ENCODE measurements at regions not wholly inside any gene's neighbourhood (a gene's known extent, or its start where the extent isn't known, plus 50 kb on each side); places are given as distances from the start of the nearest gene placed in this dataset.

DNA sequence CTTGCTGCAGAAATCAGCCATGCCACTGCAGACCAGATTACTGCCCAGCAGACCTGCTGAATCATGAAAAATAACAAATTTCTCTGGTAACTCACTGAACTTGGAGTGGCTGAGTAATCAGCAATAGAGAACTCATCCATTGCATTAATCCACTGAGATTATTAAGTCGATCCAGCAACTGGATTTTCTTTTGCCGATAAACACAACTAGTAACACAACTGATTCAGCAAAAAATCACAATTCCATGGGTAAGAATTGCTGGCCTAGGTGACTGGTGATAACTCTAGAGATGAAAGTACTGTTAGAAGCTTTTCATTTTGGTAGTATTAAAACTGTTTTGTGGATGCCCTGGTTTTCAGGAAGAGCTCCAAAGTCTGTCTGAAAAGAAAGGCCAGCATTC lies 214.5 kb downstream of the ETV1 start:
- no peak overlapping the region for H2BK5ac ChIP-seq (ENCODE audit: low read length)
- H2BK12ac ChIP-seq (ENCODE audit: low read length) = no peak overlapping the region
- no peak for DNase-seq (ENCODE audit: low spot score)
- no peak overlapping the region for H3K4me2 ChIP-seq (ENCODE audit: insufficient read depth, low read length, poor library complexity, severe bottlenecking)
- no peak overlapping the region for H3K14ac ChIP-seq (ENCODE audit: low read length)
- no peak overlapping the region for H3K4me3 ChIP-seq (ENCODE audit: low read length in 2 of 2)
- no peak overlapping the region for H3K4ac ChIP-seq (ENCODE audit: low read length)
- no peaks in the 10 kb centered on the region for H3K9me3 ChIP-seq (replicated peaks in 1 of 2; ENCODE audit: control insufficient read depth in 2 of 2, insufficient read depth in 1 of 2, low read depth in 1 of 2, low read length in 2 of 2)
- no CpG with 5 or more reads among the region's 2 CpGs for WGBS, 2 donors (ENCODE audit: extremely low coverage in 2 of 2, insufficient read length in 2 of 2, insufficient replicate concordance in 1 of 2)
- H3K36me3 ChIP-seq (replicated peaks in 1 of 2; ENCODE audit: control insufficient read depth in 2 of 2, insufficient read depth in 2 of 2, low read length in 2 of 2) = no peaks in the 10 kb centered on the region
- no peak overlapping the region for H2BK120ac ChIP-seq (ENCODE audit: low read depth, low read length)
- H3K79me1 ChIP-seq (ENCODE audit: low read depth, low read length) = no peaks in the 10 kb centered on the region
- no peak overlapping the region for H4K91ac ChIP-seq (ENCODE audit: low read depth, low read length, poor library complexity)
- no peak overlapping the region for H2AK5ac ChIP-seq (ENCODE audit: low read depth, low read length)
- H2AFZ ChIP-seq (ENCODE audit: low read length) = no peak overlapping the region
- H3K23ac ChIP-seq (ENCODE audit: low read depth, low read length, poor library complexity) = no peak overlapping the region
- no peak overlapping the region for H3K9ac ChIP-seq (ENCODE audit: low read depth, low read length, poor library complexity)
- no peaks in the 10 kb centered on the region for H3K4me1 ChIP-seq (ENCODE audit: control insufficient read depth in 2 of 2, insufficient read depth in 1 of 2, low read depth in 1 of 2, low read length in 2 of 2)
- no peak overlapping the region for H2BK15ac ChIP-seq (ENCODE audit: low read length)
- H3K18ac ChIP-seq (ENCODE audit: low read length) = no peak overlapping the region
- H4K8ac ChIP-seq (ENCODE audit: low read depth, low read length) = no peak overlapping the region
- no peak overlapping the region for H3K27ac ChIP-seq (replicated peaks; ENCODE audit: low read length)
- H3K27me3 ChIP-seq (ENCODE audit: control insufficient read depth in 3 of 3, insufficient read depth in 3 of 3, low read depth in 1 of 3, low read length in 3 of 3) = no peaks in the 10 kb centered on the region

DNA sequence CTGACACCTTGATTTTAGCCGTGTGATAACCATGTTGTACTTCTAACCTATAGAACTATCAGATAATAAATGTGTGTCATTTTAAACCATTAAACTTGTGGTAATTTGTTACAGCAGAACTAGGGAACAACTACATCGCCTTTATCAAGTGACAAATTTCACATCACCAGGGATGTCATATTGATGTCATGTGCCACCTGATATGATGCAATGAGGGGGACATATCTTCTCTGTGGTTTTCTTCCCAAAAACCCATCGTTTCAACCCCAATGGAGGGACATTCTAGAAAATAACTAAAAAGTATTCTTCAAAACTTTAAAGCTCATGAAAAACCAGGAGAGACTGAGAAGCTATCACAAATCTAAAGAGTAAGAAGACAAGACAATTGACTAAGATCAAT lies 212.2 kb downstream of the ETV1 start:
- Histone ChIP-seq H4K91ac (ENCODE audit: low read depth, low read length, poor library complexity) (no peak overlapping the region), H3K4me2 (ENCODE audit: insufficient read depth, low read length, poor library complexity, severe bottlenecking) (no peak overlapping the region), H2AK5ac (ENCODE audit: low read depth, low read length) (no peak overlapping the region), H3K27ac (replicated peaks; ENCODE audit: low read length) (no peak overlapping the region), H2BK120ac (ENCODE audit: low read depth, low read length) (no peak overlapping the region), H2BK5ac (ENCODE audit: low read length) (no peak overlapping the region), H2BK15ac (ENCODE audit: low read length) (no peak overlapping the region), H3K4ac (ENCODE audit: low read length) (no peak overlapping the region), H2BK12ac (ENCODE audit: low read length) (no peak overlapping the region), H3K4me3 (ENCODE audit: low read length in 2 of 2) (no peak overlapping the region), H3K36me3 (replicated peaks in 1 of 2; ENCODE audit: control insufficient read depth in 2 of 2, insufficient read depth in 2 of 2, low read length in 2 of 2) (no peaks in the 10 kb centered on the region), H4K8ac (ENCODE audit: low read depth, low read length) (no peak overlapping the region), H3K27me3 (ENCODE audit: control insufficient read depth in 3 of 3, insufficient read depth in 3 of 3, low read depth in 1 of 3, low read length in 3 of 3) (no peaks in the 10 kb centered on the region), H3K18ac (ENCODE audit: low read length) (no peak overlapping the region), H3K4me1 (ENCODE audit: control insufficient read depth in 2 of 2, insufficient read depth in 1 of 2, low read depth in 1 of 2, low read length in 2 of 2) (no peaks in the 10 kb centered on the region), H3K14ac (ENCODE audit: low read length) (no peak overlapping the region), H3K23ac (ENCODE audit: low read depth, low read length, poor library complexity) (no peak overlapping the region), H3K79me1 (ENCODE audit: low read depth, low read length) (no peaks in the 10 kb centered on the region), H3K9ac (ENCODE audit: low read depth, low read length, poor library complexity) (no peak overlapping the region), H3K9me3 (replicated peaks in 1 of 2; ENCODE audit: control insufficient read depth in 2 of 2, insufficient read depth in 1 of 2, low read depth in 1 of 2, low read length in 2 of 2) (no peaks in the 10 kb centered on the region), H2AFZ (ENCODE audit: low read length) (no peak overlapping the region)
- no CpG with 5 or more reads among the region's 3 CpGs for WGBS, 2 donors (ENCODE audit: extremely low coverage in 2 of 2, insufficient read length in 2 of 2, insufficient replicate concordance in 1 of 2)
- no peak for DNase-seq (ENCODE audit: low spot score)

DNA sequence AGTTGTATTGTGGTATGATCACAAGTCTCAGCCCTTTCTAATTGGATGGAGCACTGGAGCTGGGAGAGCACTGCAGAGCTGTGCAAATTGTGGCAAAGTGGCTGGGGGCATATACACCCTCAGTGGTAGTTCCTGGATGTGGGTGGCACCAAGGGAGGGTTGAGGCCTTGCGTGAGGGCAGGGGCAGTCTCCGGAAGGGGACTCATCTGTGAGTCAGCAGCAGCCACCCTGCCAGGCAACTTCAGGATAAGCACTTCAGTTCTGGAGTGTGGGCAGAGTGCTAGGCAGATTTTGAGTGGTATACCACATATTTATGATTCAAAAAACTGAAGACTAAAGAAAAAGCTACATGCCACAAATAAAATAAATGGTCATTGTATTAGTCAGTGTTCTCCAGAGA lies 210.5 kb downstream of the ETV1 start:
- no peaks in the 10 kb centered on the region for H3K36me3 ChIP-seq (replicated peaks in 1 of 2; ENCODE audit: control insufficient read depth in 2 of 2, insufficient read depth in 2 of 2, low read length in 2 of 2)
- H4K8ac ChIP-seq (ENCODE audit: low read depth, low read length) = no peak overlapping the region
- no peak overlapping the region for H3K4me2 ChIP-seq (ENCODE audit: insufficient read depth, low read length, poor library complexity, severe bottlenecking)
- H3K79me1 ChIP-seq (ENCODE audit: low read depth, low read length) = no peaks in the 10 kb centered on the region
- no peak overlapping the region for H3K18ac ChIP-seq (ENCODE audit: low read length)
- H3K9me3 ChIP-seq (replicated peaks in 1 of 2; ENCODE audit: control insufficient read depth in 2 of 2, insufficient read depth in 1 of 2, low read depth in 1 of 2, low read length in 2 of 2) = no peaks in the 10 kb centered on the region
- no peaks in the 10 kb centered on the region for H3K4me1 ChIP-seq (ENCODE audit: control insufficient read depth in 2 of 2, insufficient read depth in 1 of 2, low read depth in 1 of 2, low read length in 2 of 2)
- no CpG with 5 or more reads among the region's 2 CpGs for WGBS, 2 donors (ENCODE audit: extremely low coverage in 2 of 2, insufficient read length in 2 of 2, insufficient replicate concordance in 1 of 2)
- H4K91ac ChIP-seq (ENCODE audit: low read depth, low read length, poor library complexity) = no peak overlapping the region
- no peak overlapping the region for H3K27ac ChIP-seq (replicated peaks; ENCODE audit: low read length)
- no peak overlapping the region for H3K14ac ChIP-seq (ENCODE audit: low read length)
- H2BK15ac ChIP-seq (ENCODE audit: low read length) = no peak overlapping the region
- H3K23ac ChIP-seq (ENCODE audit: low read depth, low read length, poor library complexity) = no peak overlapping the region
- H2BK12ac ChIP-seq (ENCODE audit: low read length) = no peak overlapping the region
- H2BK120ac ChIP-seq (ENCODE audit: low read depth, low read length) = no peak overlapping the region
- H2BK5ac ChIP-seq (ENCODE audit: low read length) = no peak overlapping the region
- no peaks in the 10 kb centered on the region for H3K27me3 ChIP-seq (ENCODE audit: control insufficient read depth in 3 of 3, insufficient read depth in 3 of 3, low read depth in 1 of 3, low read length in 3 of 3)
- no peak for DNase-seq (ENCODE audit: low spot score)
- no peak overlapping the region for H3K9ac ChIP-seq (ENCODE audit: low read depth, low read length, poor library complexity)
- H2AFZ ChIP-seq (ENCODE audit: low read length) = no peak overlapping the region
- no peak overlapping the region for H3K4me3 ChIP-seq (ENCODE audit: low read length in 2 of 2)
- H3K4ac ChIP-seq (ENCODE audit: low read length) = no peak overlapping the region
- H2AK5ac ChIP-seq (ENCODE audit: low read depth, low read length) = no peak overlapping the region

DNA sequence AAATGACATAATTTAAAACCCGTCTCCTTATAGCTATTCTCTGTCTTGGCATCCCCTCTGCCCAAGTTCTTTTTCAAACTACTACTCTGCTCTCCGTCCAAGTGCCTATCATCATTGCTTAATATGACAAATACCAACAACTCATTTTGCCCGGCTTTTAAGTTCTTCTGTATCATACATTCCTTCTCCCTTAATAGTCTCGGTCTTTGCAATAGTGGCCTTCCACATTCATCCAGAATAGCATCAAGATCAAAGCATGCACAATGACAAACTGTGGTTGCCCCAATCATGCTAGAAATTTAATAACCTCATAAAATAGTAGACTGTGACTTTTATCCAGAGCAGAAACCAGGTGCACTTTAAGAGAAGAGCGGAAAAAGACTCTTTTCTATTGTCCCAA lies 198.9 kb downstream of the ETV1 start:
- WGBS, 2 donors (ENCODE audit: extremely low coverage in 2 of 2, insufficient read length in 2 of 2, insufficient replicate concordance in 1 of 2) = 100% methylated on average over 1 of the region's 5 CpGs; no CpG with 5 or more reads in 1 of the 2 donors
- H3K4me2 ChIP-seq (ENCODE audit: insufficient read depth, low read length, poor library complexity, severe bottlenecking) = no peak overlapping the region

More for the DNA sequence above, 198.9 kb downstream of the ETV1 start:
- Histone ChIP-seq H3K27ac (replicated peaks; ENCODE audit: low read length) (no peak overlapping the region), H3K79me1 (ENCODE audit: low read depth, low read length) (no peaks in the 10 kb centered on the region), H3K4me3 (ENCODE audit: low read length in 2 of 2) (no peak overlapping the region), H3K27me3 (ENCODE audit: control insufficient read depth in 3 of 3, insufficient read depth in 3 of 3, low read depth in 1 of 3, low read length in 3 of 3) (no peaks in the 10 kb centered on the region), H2AK5ac (ENCODE audit: low read depth, low read length) (no peak overlapping the region), H2AFZ (ENCODE audit: low read length) (no peak overlapping the region), H3K36me3 (replicated peaks in 1 of 2; ENCODE audit: control insufficient read depth in 2 of 2, insufficient read depth in 2 of 2, low read length in 2 of 2) (no peaks in the 10 kb centered on the region), H3K9me3 (replicated peaks in 1 of 2; ENCODE audit: control insufficient read depth in 2 of 2, insufficient read depth in 1 of 2, low read depth in 1 of 2, low read length in 2 of 2) (no peaks in the 10 kb centered on the region), H3K9ac (ENCODE audit: low read depth, low read length, poor library complexity) (no peak overlapping the region), H4K91ac (ENCODE audit: low read depth, low read length, poor library complexity) (no peak overlapping the region), H3K4ac (ENCODE audit: low read length) (no peak overlapping the region), H4K8ac (ENCODE audit: low read depth, low read length) (no peak overlapping the region), H3K18ac (ENCODE audit: low read length) (no peak overlapping the region), H2BK5ac (ENCODE audit: low read length) (no peak overlapping the region), H2BK12ac (ENCODE audit: low read length) (no peak overlapping the region), H3K23ac (ENCODE audit: low read depth, low read length, poor library complexity) (no peak overlapping the region), H3K14ac (ENCODE audit: low read length) (no peak overlapping the region), H3K4me1 (ENCODE audit: control insufficient read depth in 2 of 2, insufficient read depth in 1 of 2, low read depth in 1 of 2, low read length in 2 of 2) (no peaks in the 10 kb centered on the region), H2BK120ac (ENCODE audit: low read depth, low read length) (no peak overlapping the region), H2BK15ac (ENCODE audit: low read length) (no peak overlapping the region)
- no peak for DNase-seq (ENCODE audit: low spot score)

Data from neuronal stem cell (in vitro differentiated cells).